Stimulated activated CD4-positive, alpha-beta T cell treated with anti-CD3 and anti-CD28 coated beads, Interleukin-15, amount 100 ng/mL, for 48 hours (primary cell): ENCODE measurements at regions not wholly inside any gene's neighbourhood (a gene's known extent, or its start where the extent isn't known, plus 50 kb on each side); places are given as distances from the start of the nearest gene placed in this dataset.
"Not testable (repeated sequence)": the region's sequence is repeated elsewhere in the genome, so short reads cannot be mapped to it uniquely, and the experiment has no call there.

Source experiments
- DNase-seq, 2 donors: peaks; one replicate each; pipeline ENCODE4 v3.0.0-alpha.2; 2020; ENCODE audit warnings: low read depth in 2 of 2

DNA sequence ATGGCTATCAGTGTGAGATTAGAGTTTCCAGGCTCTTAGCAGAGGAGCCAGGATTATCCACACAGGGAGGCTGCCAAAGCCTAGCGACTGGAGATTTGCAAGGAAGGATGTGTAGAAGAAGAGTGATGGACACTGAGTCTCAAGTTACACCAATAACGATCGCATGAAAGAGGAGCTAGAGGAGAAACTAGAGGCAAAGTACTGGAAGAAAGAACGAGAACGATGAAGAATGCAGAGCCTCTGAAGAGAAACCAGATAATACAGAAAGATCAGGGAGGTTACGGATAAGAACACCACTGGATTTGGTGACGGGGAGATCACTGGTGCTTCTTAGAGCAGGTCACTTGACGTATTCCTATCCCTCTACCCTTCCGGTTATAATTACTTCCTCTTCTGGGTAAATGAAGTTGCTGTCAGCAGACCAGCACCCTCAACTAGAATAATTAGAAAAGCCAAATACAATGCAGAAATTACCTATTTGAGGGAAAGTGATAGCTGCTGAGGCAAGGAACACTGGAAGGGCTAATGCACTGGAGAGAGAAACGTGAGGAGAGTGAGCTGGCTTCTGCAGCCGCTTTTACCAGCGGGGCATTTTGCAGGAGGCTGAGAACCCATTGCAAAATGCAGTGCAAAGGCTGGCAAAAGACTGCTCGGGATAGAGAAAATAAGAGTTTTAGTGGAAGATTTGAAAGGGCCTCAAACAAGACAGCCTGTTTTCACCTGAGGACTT, 93.1 kb upstream of the HIF1A start:
- DNase-seq: no peak

DNA sequence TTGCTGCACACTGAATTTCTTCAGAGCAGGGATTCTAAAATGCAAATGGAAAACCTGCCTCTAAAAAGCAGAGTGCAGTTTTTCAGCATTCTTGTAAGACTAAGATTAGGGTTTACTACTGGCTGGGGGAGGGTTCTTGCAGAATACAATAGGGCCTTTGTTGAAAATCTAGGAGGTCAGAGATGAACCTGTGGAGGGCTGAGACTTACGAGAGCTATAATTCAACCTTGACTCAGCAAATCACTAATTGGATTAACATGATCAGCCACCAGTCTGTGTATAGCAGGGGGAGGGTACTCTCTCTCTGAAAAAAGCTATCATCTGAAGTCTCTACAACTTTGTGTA, 92.6 kb upstream of the HIF1A start:
- no peak for DNase-seq

DNA sequence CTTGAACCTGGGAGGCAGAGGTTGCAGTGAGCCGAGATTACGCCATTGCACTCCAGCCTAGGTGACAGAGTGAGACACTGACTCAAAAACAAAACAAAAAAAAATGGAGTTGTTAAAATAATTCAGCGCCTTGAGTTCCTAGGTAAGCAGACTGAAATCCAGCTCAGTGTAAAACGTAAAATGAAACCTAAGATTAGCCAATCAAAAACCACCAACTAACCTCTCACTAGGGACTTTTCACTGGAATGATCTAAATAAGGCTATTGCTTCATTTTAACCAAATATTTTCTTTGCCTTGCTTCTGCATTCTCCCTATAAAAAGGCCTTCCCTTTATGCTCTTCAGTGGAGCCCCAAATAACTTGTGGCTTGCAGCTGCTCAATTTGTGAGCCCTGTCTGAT, 91.6 kb upstream of the HIF1A start:
- DNase-seq: no peak

DNA sequence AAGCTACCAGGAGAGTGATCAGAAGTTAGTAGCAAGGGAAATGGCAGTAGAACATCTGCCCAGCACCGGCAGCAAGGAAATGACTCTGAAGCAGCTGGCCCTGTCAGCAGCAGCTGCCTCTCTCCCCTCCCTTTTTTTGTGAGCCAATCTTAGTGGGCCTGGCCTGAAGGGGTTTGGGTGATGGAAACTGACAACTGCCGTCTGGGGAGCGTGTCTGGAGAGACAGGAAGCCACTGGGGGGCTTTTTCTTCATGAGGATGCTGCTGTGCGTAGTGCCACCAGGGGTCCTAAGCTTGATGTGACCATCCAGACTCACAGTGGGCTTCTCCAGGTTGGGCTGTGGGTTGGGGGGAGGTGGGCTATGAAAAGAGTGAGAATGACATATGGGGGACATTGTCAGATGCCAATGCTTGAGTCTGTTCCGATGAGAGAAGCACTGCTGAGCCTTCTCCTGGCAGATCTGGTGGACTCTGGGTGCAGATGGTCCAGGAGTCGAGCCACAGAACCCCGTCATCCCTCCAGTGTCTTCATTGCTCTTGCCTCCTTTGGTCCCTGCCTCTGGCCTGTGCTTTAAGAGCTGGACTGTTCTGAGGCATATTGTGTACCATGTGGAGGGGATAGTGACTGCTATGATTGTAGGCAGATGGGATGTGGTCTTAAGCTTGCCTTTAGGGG, 87.6 kb upstream of the HIF1A start:
- no peak for DNase-seq

DNA sequence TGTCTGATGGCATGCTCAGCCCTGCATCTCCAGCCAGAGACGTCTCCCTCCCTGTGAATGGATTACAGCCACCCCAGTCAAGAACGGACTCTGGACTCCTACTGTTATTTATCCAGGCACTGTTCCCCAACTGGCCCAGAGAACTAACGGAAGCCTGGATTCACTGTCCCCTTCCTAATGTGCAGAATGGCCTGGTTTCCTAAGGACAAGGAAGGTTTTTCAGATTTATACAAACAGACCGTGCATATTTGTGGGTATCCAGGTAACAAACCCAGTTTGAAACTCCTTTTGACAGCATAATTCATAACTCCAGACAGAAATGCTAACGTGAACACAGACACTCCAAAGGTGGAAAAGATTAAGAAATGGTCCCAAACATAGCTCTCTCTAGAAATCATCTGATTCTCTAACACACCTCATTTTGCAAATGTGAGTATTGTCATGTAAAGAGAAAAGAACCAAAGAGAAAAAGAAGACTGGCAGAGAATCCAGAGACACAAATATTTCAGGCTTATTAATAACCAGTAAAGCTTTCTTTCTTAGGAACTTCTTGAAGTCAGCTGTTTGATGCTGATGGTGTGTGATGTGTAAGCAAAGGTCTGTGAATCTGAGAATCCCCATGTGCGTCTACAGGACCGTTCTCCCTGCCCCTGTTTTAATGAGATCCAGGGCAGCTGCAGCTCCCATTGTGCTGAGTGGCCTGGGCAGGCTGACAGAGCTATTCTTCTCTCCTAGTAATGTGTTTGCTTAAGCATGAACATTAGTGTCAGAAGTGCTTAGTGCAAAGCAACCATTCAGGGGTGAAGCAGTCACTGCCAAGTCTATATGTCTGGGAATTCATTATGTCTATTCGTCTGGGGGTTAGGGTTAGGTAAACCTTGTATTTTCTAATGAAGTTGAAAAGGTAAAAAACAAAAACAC, 86.8 kb upstream of the HIF1A start:
- DNase-seq: no peak

DNA sequence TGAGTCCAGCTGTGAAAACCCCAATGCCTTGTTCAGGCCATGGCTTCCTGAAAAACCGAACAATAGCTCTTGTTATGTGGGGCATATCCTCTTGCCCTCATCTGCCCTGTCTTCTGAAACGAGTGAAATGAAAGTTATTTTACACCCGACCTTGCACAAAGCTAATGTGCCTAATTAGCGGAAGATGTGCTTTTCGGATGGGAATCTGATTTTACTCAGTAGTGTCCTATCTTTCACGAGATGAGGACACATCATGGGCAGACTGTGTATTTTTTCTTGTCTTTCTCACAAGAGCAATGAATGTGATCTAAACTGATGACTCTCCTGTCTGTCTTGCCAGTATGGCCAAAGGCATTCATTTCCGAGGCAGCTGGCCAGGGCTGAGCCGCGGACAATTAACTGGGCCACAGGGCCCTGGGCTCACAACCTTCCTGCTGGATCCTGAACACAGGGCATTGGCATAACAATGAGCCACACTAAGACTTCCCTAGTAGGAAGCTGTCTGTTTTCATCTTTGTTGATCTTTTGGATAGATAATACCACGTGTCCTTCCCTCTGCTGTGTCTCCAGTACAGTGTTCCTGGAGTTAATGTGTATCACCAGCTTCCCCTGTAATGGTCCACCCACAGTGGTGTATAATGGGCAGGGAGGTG, 86.0 kb upstream of the HIF1A start:
- no peak for DNase-seq

DNA sequence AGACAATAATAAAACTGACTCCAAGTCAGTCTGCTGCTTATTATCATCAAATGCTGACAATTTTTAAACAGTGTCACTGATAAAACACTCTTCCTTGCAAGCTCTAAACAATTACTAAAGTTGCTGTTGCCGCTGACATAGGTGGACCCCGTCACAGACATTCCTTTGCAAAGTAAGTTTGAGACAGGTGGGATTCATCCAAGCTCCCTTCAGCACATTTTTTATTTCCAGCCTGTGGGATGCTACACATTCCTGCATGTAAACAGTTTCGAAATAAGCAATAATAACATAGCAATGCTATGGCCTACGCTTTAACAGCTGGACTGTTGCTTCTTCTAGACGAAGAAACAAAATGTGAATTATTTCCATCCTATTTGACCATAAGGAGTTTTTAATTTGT, 85.4 kb upstream of the HIF1A start:
- no peak for DNase-seq

DNA sequence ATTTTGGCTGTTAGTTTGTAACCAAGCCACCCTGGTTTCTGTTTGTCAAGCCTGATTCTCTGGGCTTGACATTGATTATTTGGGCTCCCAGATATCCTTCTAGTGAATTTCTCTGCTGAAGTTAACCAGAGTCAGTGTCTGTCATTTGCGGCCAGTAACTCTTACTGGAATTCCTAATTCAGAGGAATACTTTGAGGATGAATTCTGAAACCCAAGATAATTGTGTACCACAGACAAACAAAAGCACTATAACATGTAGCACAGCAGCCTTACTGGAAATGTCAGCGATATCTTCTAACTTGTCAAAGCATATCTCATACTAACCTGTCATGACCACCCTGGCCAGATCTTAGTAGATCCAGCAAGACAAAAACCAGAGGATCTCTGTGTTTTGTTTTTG, 84.4 kb upstream of the HIF1A start:
- no peak for DNase-seq

DNA sequence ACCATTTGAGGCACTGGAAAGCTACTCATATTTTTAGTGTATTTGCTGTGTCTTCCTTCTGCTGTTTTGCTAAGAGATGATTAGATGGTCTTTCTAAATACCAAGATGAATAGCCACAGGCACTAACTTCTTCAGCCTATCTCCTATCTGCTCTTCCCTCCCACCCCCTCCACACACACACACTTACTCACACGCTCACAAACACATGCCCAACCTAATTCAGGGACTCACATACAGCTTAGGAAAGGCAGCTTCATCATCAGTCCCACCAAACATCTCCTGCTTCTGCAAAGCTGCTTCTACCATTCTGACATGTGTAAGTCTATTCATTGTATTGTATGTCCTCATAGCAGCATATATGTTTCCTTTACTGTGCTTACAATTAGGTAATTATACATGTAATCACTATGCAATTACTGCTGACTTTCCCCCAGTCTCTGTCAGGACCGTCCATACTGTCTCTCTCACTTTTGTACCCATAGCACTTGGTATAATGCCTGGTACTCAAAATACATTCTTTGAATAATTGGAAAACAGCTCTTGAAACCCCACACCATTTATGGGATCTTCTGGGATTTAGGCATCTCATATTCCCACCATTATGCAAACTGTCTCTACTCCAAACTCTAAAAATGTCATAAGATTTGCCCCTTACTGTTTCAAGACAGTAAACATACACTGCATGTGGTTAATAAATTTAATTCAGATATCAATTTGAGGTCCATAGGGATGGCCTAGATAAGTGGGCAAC, 83.3 kb upstream of the HIF1A start:
- DNase-seq: no peak

DNA sequence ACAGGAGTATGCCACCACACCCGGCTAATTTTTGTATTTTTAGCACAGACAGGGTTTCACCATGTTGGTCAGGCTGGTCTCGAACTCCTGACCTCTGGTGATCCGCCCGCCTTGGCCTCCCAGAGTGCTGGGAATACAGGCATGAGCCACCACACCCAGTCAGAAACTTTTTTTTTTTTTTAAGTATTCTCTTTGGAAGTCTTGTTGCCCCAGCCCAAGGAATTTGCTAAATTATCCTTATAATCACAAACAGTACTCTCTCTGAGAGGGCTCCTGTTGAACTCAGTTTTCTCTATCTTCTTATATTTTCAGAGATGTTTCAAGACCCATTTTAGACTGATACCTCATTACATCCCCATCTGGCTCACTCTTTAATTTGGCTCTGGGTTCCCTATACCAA, 82.3 kb upstream of the HIF1A start:
- not testable (repeated sequence) for DNase-seq

DNA sequence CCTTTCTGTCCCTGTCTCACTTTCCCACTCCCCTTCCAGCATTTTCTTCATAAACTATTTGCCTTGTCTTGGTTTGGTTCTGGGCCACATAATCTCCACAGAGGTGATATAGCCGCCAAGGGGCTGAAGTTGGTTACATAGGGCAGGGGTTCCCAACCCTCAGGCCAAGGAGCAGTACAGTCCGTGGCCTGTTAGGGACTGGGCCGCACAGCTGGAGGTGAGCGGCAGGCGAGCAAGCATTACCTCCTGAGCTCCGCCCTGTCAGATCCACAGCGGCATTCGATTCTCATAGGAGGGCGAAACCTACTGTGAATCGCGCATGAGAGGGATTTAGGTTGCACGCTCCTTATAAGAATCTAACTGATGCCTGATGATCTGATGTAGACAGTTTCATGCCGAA, 80.6 kb upstream of the HIF1A start:
- no peak for DNase-seq

DNA sequence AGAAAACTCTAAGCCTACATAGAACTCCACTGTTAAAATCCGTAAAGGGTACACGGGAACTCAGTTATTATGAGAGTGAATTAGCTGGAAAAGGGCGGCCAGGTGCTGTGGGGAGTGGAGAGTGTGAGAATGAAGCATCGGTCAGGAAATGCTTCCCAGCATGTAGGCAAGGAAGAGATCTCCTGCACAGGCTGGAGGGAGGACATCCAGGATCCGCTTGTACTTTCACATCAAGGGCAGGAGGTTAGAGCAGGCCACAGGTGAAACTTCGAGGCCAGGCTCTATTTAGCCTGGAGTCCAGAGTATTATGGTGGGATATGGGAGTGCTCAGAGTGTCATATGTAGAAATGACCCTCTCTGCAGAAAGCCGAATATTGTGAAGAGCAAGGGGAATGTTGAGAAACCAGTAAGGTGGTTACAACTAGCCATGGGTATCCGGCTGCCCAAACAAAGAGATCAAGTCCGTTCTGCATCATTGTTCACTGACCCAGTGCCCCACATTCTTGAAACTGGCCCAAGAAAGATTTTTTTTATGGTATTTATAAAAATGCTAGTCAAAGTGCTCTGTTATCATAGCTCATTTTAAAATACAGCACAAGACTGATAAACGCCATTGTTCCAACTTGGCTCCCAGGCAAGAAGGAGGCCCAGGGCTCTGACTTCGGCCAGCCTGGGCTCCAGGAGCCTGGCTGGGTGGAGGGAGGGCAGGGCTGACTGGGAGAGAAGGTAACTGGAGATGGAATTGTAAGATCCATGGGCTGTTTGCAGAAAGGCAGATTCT, 79.4 kb upstream of the HIF1A start:
- DNase-seq: no peak

DNA sequence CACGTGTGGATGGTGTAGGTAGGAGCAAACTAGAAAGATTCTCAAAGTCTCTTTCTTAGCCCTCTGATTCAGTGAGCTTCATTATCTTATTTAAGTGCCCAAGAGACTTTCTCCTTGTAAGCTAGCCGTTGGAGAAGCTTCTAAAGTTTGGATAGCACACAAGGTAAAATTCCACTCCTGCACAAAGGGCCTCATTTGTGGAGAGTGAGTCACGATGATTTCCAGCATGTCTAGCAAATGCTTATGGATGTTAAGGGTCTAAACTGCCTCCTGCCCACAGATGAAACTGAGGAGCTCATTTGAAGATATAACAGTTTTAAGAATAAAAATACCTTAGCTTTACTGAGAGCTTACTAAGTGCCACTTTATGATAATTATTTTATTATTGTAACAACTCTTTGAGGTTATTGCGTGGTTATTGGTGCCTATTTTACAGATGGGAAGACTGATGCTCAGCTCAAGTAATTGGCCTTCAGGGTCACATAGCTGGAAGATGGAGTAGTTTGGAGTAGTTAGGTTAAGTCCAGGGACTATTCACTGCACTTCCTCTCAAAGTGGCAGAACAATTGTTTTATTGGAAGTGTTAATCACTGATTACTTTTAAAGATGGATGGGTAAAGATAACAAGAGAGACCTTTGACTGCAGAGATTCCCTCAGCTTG, 78.7 kb upstream of the HIF1A start:
- no peak for DNase-seq

DNA sequence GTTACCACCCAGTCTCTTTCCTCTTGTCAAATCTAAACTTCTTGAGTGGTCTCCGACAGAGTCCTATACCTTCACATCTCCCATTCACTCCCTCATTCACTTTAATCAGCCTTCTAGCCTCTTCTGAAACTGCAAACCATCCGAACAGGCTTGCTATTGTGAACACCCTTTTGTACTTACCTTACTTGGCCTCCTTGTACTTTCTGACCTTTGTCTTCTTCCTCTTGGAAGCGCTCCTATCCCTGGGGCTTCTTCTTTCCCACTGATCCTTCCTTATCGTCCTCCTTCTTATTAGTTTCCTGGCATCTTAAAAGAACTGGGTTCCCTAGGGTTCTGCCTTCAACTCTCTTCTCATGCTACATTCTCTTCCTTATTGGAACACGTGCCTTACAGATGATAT, 76.9 kb upstream of the HIF1A start:
- DNase-seq: no peak

DNA sequence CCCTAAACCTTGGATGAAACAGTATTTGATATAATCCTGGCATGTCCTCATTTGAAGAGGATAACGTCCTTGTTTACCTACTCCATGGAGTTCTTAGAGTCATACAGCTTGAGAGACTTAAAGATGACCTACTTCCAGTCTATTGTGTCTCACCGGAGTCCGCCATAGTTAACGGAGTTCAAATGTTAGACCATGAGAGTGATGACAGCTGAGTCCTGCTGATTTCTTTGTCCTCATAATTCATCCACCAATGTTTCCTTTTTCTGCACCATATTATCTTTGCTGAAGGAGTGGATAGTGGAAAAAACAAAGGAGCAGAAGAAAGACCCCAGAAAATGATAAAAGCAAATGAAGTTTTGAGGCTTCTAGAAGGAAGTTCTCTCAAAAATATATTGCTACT, 75.8 kb upstream of the HIF1A start:
- DNase-seq: no peak

DNA sequence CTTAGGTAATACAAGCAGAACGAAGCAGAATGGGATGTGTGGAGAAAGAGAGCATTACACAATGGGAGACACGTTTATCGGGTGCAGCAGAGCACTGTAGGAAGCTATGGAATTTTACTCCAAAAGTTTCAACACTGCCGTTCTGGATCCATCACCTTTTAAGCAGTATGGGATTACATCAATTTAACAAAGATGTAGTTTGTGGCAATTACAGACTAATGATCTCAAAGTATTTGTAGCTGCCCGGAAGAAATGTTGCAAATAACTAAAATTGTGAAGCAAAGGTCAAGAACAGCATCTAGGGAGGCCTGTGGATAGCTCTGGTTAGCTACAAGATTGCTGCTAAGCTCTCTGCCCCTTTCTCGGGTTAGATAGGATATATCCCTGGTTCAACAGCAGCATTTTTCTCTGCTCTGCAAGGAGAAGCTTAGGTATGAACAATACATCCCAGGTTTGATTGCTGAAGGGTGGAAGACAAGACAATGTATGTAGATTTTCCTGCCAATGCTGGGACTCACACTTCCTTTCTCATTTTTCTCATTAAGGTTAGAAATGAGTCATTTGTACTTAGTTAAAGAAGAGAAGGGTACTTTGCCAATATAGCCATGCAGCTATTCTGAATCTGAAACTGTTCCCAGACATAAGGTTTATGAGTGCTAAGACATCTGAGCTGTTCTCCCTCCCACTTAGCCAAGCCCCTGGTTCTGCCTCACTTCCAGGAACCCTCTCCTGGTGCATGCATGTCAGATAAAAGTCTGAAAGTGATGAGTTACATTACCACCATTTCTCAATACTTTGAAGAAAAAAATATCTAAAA, 75.0 kb upstream of the HIF1A start:
- peak; percentile 45 to 63 for DNase-seq

DNA sequence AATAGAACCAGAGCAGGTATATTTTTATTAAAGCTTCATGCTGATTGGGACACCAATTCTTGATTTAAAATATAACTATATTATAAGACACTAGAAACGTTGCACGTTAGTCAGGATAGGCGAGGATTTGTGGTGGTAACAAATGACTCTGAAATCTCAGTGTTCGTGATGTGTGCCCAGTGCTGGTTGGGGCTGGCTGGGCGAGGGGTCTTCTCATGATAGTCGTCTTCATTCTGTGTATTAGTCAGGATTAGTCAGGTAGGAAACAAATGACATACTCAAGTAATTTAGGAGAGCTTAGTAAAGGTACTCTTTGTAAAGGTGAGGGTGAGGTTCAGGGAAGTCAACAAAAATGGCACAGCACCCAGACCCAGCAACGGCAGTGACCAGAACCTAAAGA, 73.9 kb upstream of the HIF1A start:
- peak in 1 of 2 donors; percentile 40 for DNase-seq

DNA sequence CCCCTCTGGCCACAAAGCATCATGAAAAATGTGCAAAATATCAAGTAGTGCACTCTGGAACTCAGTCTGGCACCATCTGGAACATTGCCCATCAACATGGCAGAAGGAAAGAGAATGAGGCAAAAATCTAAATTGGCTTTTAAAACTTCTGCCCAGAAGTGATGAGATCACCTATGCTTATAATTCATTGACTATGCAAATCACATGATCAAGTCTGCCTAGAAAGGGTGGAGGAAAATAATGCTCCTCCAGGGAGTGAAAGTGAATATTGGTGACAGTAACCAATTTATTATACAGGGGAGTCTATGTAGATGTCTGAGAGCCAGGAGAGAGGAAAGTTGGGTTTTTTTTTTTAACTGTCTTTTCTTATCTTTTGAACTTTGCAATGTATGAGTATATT, 73.3 kb upstream of the HIF1A start:
- DNase-seq: no peak

DNA sequence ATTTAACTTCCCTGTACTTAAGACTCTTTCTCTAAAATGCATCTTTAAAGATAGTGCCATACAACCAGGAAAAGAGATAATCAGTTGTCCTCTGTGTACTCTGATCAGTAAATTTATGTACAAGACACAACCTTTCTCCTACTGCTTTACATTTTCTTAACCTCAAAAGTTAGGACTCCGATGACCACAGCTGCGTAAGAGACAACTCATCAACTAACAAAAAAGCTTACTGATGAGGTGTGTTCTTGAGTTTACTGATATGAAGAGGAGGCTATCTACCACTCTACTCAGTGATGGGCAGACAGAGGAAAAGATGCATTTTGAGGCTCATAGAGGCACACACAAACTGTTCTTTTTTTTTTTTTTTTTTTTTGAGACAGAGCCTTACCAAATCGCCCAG, 71.4 kb upstream of the HIF1A start:
- DNase-seq: no peak
